H1 (cell line): ENCODE measurements at regions not wholly inside any gene's neighbourhood (a gene's known extent, or its start where the extent isn't known, plus 50 kb on each side); places are given as distances from the start of the nearest gene placed in this dataset.
A peak's percentile ranks its signal among the peaks of the same experiment; 100 is the strongest.

ENCODE experiments used
- CTCF ChIA-PET: fragments of 300-600 bp; sonication (Branson Sonifier 250); formaldehyde crosslinking; loops from one replicate; lab custom pipeline; 2021; ENCODE audit not compliant: partially characterized antibody; lab: Charles Lee
- POLR2A ChIA-PET: fragments of 300-600 bp; sonication (Branson Sonifier 250); formaldehyde crosslinking; loops from one replicate; lab custom pipeline; 2021; ENCODE audit warnings: inconsistent platforms; ENCODE audit not compliant: partially characterized antibody; lab: Charles Lee
- DNase-seq, 2 experiments: peaks; one replicate each; pipeline versions ENCODE4 v3.0.0 to v3.0.0-alpha.2; 2010 to 2022; ENCODE audit warnings: low spot score in 2 of 2, low read depth in 1 of 2, mixed read lengths in 1 of 2
- FAIRE-seq: peaks from 2 replicates; lab custom pipeline; 2011; peaks lifted over from hg19 to GRCh38; lab: Jason Lieb, UNC
- H2AFZ ChIP-seq: 2 replicates; pipeline ENCODE4 v1.8.1; 2012; ENCODE audit warnings: low read length, inconsistent platforms
- H2AK5ac ChIP-seq: 2 replicates; pipeline ENCODE4 v1.6.1; 2013; ENCODE audit warnings: low read depth, low read length
- H2BK120ac ChIP-seq: replicated peaks from 2 replicates; pipeline ENCODE3; 2013; ENCODE audit warnings: low read depth, low read length, inconsistent platforms
- H2BK12ac ChIP-seq: 2 replicates; pipeline ENCODE4 v1.6.1; 2013; ENCODE audit warnings: low read depth, low read length
- H2BK15ac ChIP-seq: 2 replicates; pipeline ENCODE4 v1.6.1; 2013; ENCODE audit warnings: low read length
- H2BK20ac ChIP-seq: 2 replicates; pipeline ENCODE4 v1.6.1; 2013; ENCODE audit warnings: low read length
- H2BK5ac ChIP-seq: 2 replicates; pipeline ENCODE4 v1.6.1; 2013; ENCODE audit warnings: low read depth, low read length
- H3K14ac ChIP-seq: 2 replicates; pipeline ENCODE4 v1.6.1; 2013; ENCODE audit warnings: inconsistent platforms; ENCODE audit not compliant: insufficient read length
- H3K18ac ChIP-seq: 2 replicates; pipeline ENCODE4 v1.6.1; 2013; ENCODE audit warnings: low read length; ENCODE audit errors: extremely low read depth
- H3K23ac ChIP-seq: 2 replicates; pipeline ENCODE4 v1.6.1; 2013; ENCODE audit warnings: inconsistent platforms; ENCODE audit not compliant: insufficient read length
- H3K23me2 ChIP-seq: 2 replicates; pipeline ENCODE4 v1.6.1; 2013; ENCODE audit warnings: low read depth, low read length
- H3K27ac ChIP-seq: 2 replicates; pipeline ENCODE4 v1.6.1; 2011; ENCODE audit warnings: low read depth, low read length, inconsistent platforms
- H3K27me3 ChIP-seq, 4 experiments: replicated peaks in 1 of 4; 1 replicate in 1 of 4; 2 replicates in 3 of 4; pipeline versions ENCODE4 v1.6.1 to v1.8.1; 2011 to 2013; ENCODE audit warnings: low read length in 3 of 4, mild to moderate bottlenecking in 3 of 4, inconsistent platforms in 2 of 4, mixed read lengths in 2 of 4, moderate library complexity in 1 of 4; ENCODE audit not compliant: control insufficient read depth in 3 of 4, insufficient read depth in 3 of 4; ENCODE audit errors: extremely low read depth in 1 of 4
- H3K36me3 ChIP-seq, 4 experiments: 2 replicates each; pipeline versions ENCODE4 v1.6.1 to v1.8.1; 2011 to 2013; ENCODE audit warnings: mild to moderate bottlenecking in 4 of 4, low read length in 3 of 4, moderate library complexity in 2 of 4, control low read depth in 1 of 4, inconsistent platforms in 1 of 4; ENCODE audit not compliant: insufficient read depth in 4 of 4, control insufficient read depth in 2 of 4
- H3K4ac ChIP-seq: replicated peaks from 2 replicates; pipeline ENCODE3; 2013; ENCODE audit warnings: low read length, low read depth, mixed read lengths, inconsistent platforms; ENCODE audit not compliant: insufficient read length
- H3K4me1 ChIP-seq, 4 experiments: replicated peaks in 1 of 4; 1 replicate in 1 of 4; 2 replicates in 3 of 4; pipeline versions ENCODE4 v1.6.1 to v1.8.1; 2011 to 2013; ENCODE audit warnings: low read length in 3 of 4, inconsistent platforms in 2 of 4, mixed read lengths in 1 of 4; ENCODE audit not compliant: insufficient read depth in 4 of 4, control insufficient read depth in 3 of 4
- H3K4me2 ChIP-seq, 2 experiments: 2 replicates each; pipeline versions ENCODE4 v1.6.1 to v1.8.1; 2011 to 2013; ENCODE audit warnings: low read depth in 2 of 2, low read length in 2 of 2, control low read depth in 1 of 2, inconsistent platforms in 1 of 2, mild to moderate bottlenecking in 1 of 2; ENCODE audit not compliant: insufficient read depth in 1 of 2
- H3K4me3 ChIP-seq, 4 experiments: fragments of 200-600, 300-600 bp in 1 of 4; sonication (generic), shearing (Covaris generic), sonication (Bioruptor Twin) in 1 of 4; 2 replicates each; pipeline versions ENCODE4 v1.5.1 to v1.8.1; 2011 to 2016; ENCODE audit warnings: low read length in 4 of 4, low read depth in 3 of 4, control low read depth in 2 of 4, inconsistent platforms in 2 of 4, mild to moderate bottlenecking in 2 of 4, mixed read lengths in 1 of 4, moderate library complexity in 1 of 4; ENCODE audit not compliant: insufficient read depth in 2 of 4; ENCODE audit errors: extremely low read depth in 1 of 4
- H3K56ac ChIP-seq: replicated peaks from 2 replicates; pipeline ENCODE3; 2013; ENCODE audit warnings: low read depth, mild to moderate bottlenecking, mixed read lengths, low read length, inconsistent platforms; ENCODE audit not compliant: insufficient read length
- H3K79me1 ChIP-seq: 2 replicates; pipeline ENCODE4 v1.6.1; 2013; ENCODE audit warnings: low read depth, low read length, control low read depth
- H3K79me2 ChIP-seq, 2 experiments: 2 replicates each; pipeline versions ENCODE4 v1.6.1 to v1.8.1; 2012 to 2013; ENCODE audit warnings: low read length in 2 of 2, mild to moderate bottlenecking in 2 of 2, inconsistent platforms in 1 of 2; ENCODE audit not compliant: insufficient read depth in 2 of 2, control insufficient read depth in 1 of 2
- H3K9ac ChIP-seq, 4 experiments: replicated peaks in 1 of 4; 1 replicate in 1 of 4; 2 replicates in 3 of 4; pipeline versions ENCODE4 v1.6.1 to v1.8.1; 2011 to 2013; ENCODE audit warnings: low read depth in 3 of 4, low read length in 3 of 4, control low read depth in 2 of 4, mild to moderate bottlenecking in 2 of 4, moderate library complexity in 2 of 4, inconsistent platforms in 1 of 4; ENCODE audit errors: extremely low read depth in 1 of 4
- H3K9me3 ChIP-seq, 2 experiments: 2 replicates each; pipeline versions ENCODE4 v1.6.1 to v1.8.1; 2012 to 2013; ENCODE audit warnings: mild to moderate bottlenecking in 2 of 2, moderate library complexity in 2 of 2, control low read depth in 1 of 2, inconsistent platforms in 1 of 2, low read depth in 1 of 2, low read length in 1 of 2, mixed read lengths in 1 of 2; ENCODE audit not compliant: insufficient read depth in 2 of 2
- H4K20me1 ChIP-seq, 2 experiments: replicated peaks in 1 of 2; 2 replicates each; pipeline versions ENCODE3 to v1.8.1; 2011 to 2013; ENCODE audit warnings: inconsistent platforms in 2 of 2, low read length in 2 of 2, mild to moderate bottlenecking in 1 of 2; ENCODE audit not compliant: insufficient read depth in 2 of 2, control insufficient read depth in 1 of 2
- H4K5ac ChIP-seq: 2 replicates; pipeline ENCODE4 v1.6.1; 2013; ENCODE audit warnings: low read length, low read depth, mixed read lengths, inconsistent platforms; ENCODE audit not compliant: insufficient read length
- H4K8ac ChIP-seq: 2 replicates; pipeline ENCODE4 v1.8.0; 2013; ENCODE audit warnings: mild to moderate bottlenecking, moderate library complexity, low read length, inconsistent platforms; ENCODE audit not compliant: insufficient read depth; ENCODE audit errors: extremely low read depth
- H4K91ac ChIP-seq: replicated peaks from 2 replicates; pipeline ENCODE3; 2013; ENCODE audit warnings: low read length, mixed read lengths, inconsistent platforms; ENCODE audit not compliant: insufficient read length
- FOSL1 ChIP-seq: IDR thresholded peaks from 2 replicates; pipeline ENCODE4 v1.6.1; 2011; ENCODE audit warnings: mild to moderate bottlenecking, low read depth, low read length, moderate library complexity; ENCODE audit not compliant: insufficient read depth
- JUND ChIP-seq: IDR thresholded peaks from 2 replicates; pipeline ENCODE4 v1.6.1; 2011; ENCODE audit warnings: mild to moderate bottlenecking, improper control_type of control experiment, low read length
- RAD21 ChIP-seq, 2 experiments: IDR thresholded peaks in 1 of 2; conservative IDR thresholded peaks in 1 of 2; 2 replicates each; pipeline ENCODE4 v1.6.1; 2011; ENCODE audit warnings: low read depth in 2 of 2, low read length in 2 of 2, improper control_type of control experiment in 1 of 2, inconsistent platforms in 1 of 2, mild to moderate bottlenecking in 1 of 2, moderate library complexity in 1 of 2
- SP4 ChIP-seq: IDR thresholded peaks from 2 replicates; pipeline ENCODE4 v1.6.1; 2012; ENCODE audit warnings: low read length, inconsistent platforms
- TAF7 ChIP-seq: optimal IDR thresholded peaks from 2 replicates; pipeline ENCODE3; 2011; ENCODE audit warnings: low read depth, mild to moderate bottlenecking, inconsistent platforms, low read length, moderate library complexity, borderline replicate concordance
- WGBS, 2 experiments: shearing (Covaris generic) in 1 of 2; methylation state at CpG; one replicate each; pipeline versions ENCODE4 v1.1.6 to v1.1.7; 2013 to 2015; ENCODE audit warnings: low lambda C conversion rate in 2 of 2, mixed read lengths in 2 of 2, inconsistent platforms in 1 of 2, low coverage in 1 of 2, missing lambda C conversion rate in 1 of 2; ENCODE audit not compliant: insufficient replicate concordance in 2 of 2, insufficient coverage in 1 of 2, insufficient read length in 1 of 2; ENCODE audit errors: extremely low coverage in 1 of 2, missing lambda C conversion rate in 1 of 2; 5-methylcytosine and 5-hydroxymethylcytosine counted together

GRCh38 chr2:7930800-7931635, 750.8 kb upstream of the ID2 start:
- Histone ChIP-seq H3K4me3 (no peak overlapping the region), H2BK5ac (no peak overlapping the region), H3K4me1 (no peaks in the 10 kb centered on the region), H3K79me1 (no peaks in the 10 kb centered on the region), H3K79me2 (no peaks in the 10 kb centered on the region), H3K23ac (no peak overlapping the region), H3K4me2 (no peak overlapping the region), H3K14ac (no peak overlapping the region), H4K5ac (no peak overlapping the region), H2BK120ac (no peak overlapping the region), H3K18ac (no peak overlapping the region), H3K23me2 (no peaks in the 10 kb centered on the region), H3K27me3 (no peaks in the 10 kb centered on the region), H3K36me3 (no peaks in the 10 kb centered on the region), H3K4ac (no peak overlapping the region), H3K27ac (no peak overlapping the region), H3K9ac (no peak overlapping the region), H2AK5ac (no peak overlapping the region), H2BK15ac (no peak overlapping the region), H2BK12ac (no peak overlapping the region), H3K56ac (no peak overlapping the region), H2BK20ac (0 out of 2 replicates have a peak overlapping the region, but pooled peaks have one; percentile 76), H2AFZ (no peak overlapping the region), H3K9me3 (no peaks in the 10 kb centered on the region), H4K20me1 (no peaks in the 10 kb centered on the region), H4K91ac (no peak overlapping the region), H4K8ac (no peak overlapping the region)
- 89% methylated on average over 13 of the region's 13 CpGs; no CpG with 5 or more reads in 1 of the 2 experiments for WGBS, 2 experiments
- DNase-seq (no peak), FAIRE-seq (no peak)
- CTCF ChIA-PET: no interaction called here
- no peak for TF ChIP-seq TAF7
- TF ChIP-seq JUND: no peak
- TF ChIP-seq SP4: no peak
- TF ChIP-seq FOSL1: no peak
- TF ChIP-seq RAD21 (IDR thresholded peaks at IDR 0.05 in 1 of 2, conservative IDR thresholded peaks at IDR 0.05 in 1 of 2; ENCODE audit: low read depth in 2 of 2, low read length in 2 of 2): no peak
- POLR2A ChIA-PET: no interaction called here
